K562 (cell line): ENCODE measurements at regions not wholly inside any gene's neighbourhood (a gene's known extent, or its start where the extent isn't known, plus 50 kb on each side); places are given as distances from the start of the nearest gene placed in this dataset.

Source experiments
- ATAC-seq: fragments of 200-7000 bp; cut with Tn5 transposase; 3 replicates; pipeline ENCODE4 v1.9.1; 2020; ENCODE audit warnings: moderate library complexity
- BruUV-seq: library from RNA; stranded (reverse); fragments of 400-500 nt; replicated peaks from 2 replicates; lab custom pipeline; 2021; lab: Mats Ljungman, UMichigan
- CTCF ChIA-PET: fragments of 300-600 bp; formaldehyde crosslinking; extraction: SDS; loops from one replicate; lab custom pipeline; 2021; ENCODE audit warnings: low intra/inter-chr PET ratio; lab: Yijun Ruan, JAX
- POLR2A ChIA-PET: fragments of 300-600, 350-650 bp; sonication (Branson Sonifier 250); formaldehyde crosslinking; extraction: SDS; loops from one replicate; lab custom pipeline; 2021; ENCODE audit warnings: antibody characterized with exemption, inconsistent platforms; lab: Yijun Ruan, JAX
- DNase-seq, 4 experiments: peaks; one replicate each; pipeline versions ENCODE4 v3.0.0 to v3.0.0-alpha.2; 2011 to 2018; ENCODE audit warnings: low spot score in 3 of 4, mixed read lengths in 3 of 4; ENCODE audit errors: extremely low read depth in 1 of 4
- FAIRE-seq: peaks from 2 replicates; lab custom pipeline; 2011; peaks lifted over from hg19 to GRCh38; lab: Jason Lieb, UNC
- H2AFZ ChIP-seq: 2 replicates; pipeline ENCODE4 v1.6.0; 2011; ENCODE audit warnings: low read depth, low read length, control low read depth, inconsistent platforms
- H3K27ac ChIP-seq: fragments of 200-600 bp; 3 replicates; pipeline ENCODE4 v1.8.0; 2011; ENCODE audit warnings: low read depth, mild to moderate bottlenecking, control low read depth, inconsistent platforms, low read length, moderate library complexity, mixed read lengths; ENCODE audit errors: extremely low read depth
- H3K27me3 ChIP-seq, 2 experiments: fragments of 300-600 bp in 1 of 2; 2 replicates in 1 of 2; 3 replicates in 1 of 2; pipeline versions ENCODE4 v1.6.0 to v1.8.0; 2011; ENCODE audit warnings: inconsistent platforms in 2 of 2, low read length in 2 of 2, mild to moderate bottlenecking in 1 of 2, mixed read lengths in 1 of 2, moderate library complexity in 1 of 2; ENCODE audit not compliant: control insufficient read depth in 2 of 2, insufficient read depth in 2 of 2
- H3K36me3 ChIP-seq: fragments of 300-600 bp; 3 replicates; pipeline ENCODE4 v1.8.0; 2011; ENCODE audit warnings: mild to moderate bottlenecking, low read length, inconsistent platforms; ENCODE audit not compliant: control insufficient read depth, insufficient read depth
- H3K4me1 ChIP-seq, 2 experiments: fragments of 200-600 bp in 1 of 2; replicated peaks in 1 of 2; 2 replicates in 1 of 2; 3 replicates in 1 of 2; pipeline versions ENCODE4 v1.5.1 to v1.8.0; 2011; ENCODE audit warnings: inconsistent platforms in 2 of 2, low read length in 2 of 2, mild to moderate bottlenecking in 1 of 2, mixed read lengths in 1 of 2, moderate library complexity in 1 of 2; ENCODE audit not compliant: control insufficient read depth in 2 of 2, insufficient read depth in 2 of 2
- H3K4me2 ChIP-seq: 2 replicates; pipeline ENCODE4 v1.6.1; 2011; ENCODE audit warnings: low read length, control low read depth, inconsistent platforms, mixed read lengths; ENCODE audit not compliant: insufficient read depth
- H3K4me3 ChIP-seq: fragments of 200-600 bp; sonication (generic), shearing (Covaris generic); 2 replicates; pipeline ENCODE4 v1.5.1; 2016; ENCODE audit warnings: control low read depth, inconsistent platforms
- H3K79me2 ChIP-seq: fragments of 200-600 bp; 3 replicates; pipeline ENCODE4 v1.8.0; 2011; ENCODE audit warnings: low read length, inconsistent platforms; ENCODE audit not compliant: control insufficient read depth, insufficient read depth
- H3K9ac ChIP-seq, 2 experiments: 2 replicates each; pipeline versions ENCODE4 v1.6.0 to v1.6.1; 2011; ENCODE audit warnings: low read depth in 2 of 2, low read length in 2 of 2, control low read depth in 1 of 2, inconsistent platforms in 1 of 2, mild to moderate bottlenecking in 1 of 2, mixed read lengths in 1 of 2; ENCODE audit not compliant: insufficient read depth in 1 of 2
- H3K9me1 ChIP-seq: one replicate; pipeline ENCODE4 v1.6.0; 2011; ENCODE audit warnings: inconsistent platforms, mild to moderate bottlenecking, low read length, moderate library complexity; ENCODE audit not compliant: control insufficient read depth, insufficient read depth
- H3K9me3 ChIP-seq: replicated peaks from 2 replicates; pipeline ENCODE4 v1.5.1; 2011; ENCODE audit warnings: low read depth, low read length, inconsistent platforms; ENCODE audit not compliant: control insufficient read depth, insufficient read depth
- H4K20me1 ChIP-seq: replicated peaks from 2 replicates; pipeline ENCODE4 v1.6.1; 2011; ENCODE audit warnings: low read length, inconsistent platforms, mixed read lengths; ENCODE audit not compliant: control insufficient read depth, insufficient read depth
- NR1H2 ChIP-seq: sonication (generic); formaldehyde crosslinking; IDR thresholded peaks from 2 replicates; pipeline ENCODE4 v1.4.0; 2020; ENCODE audit warnings: mild to moderate bottlenecking, missing genetic modification reagents
- PHF8 ChIP-seq: fragments of 200-600 bp; sonication (generic); IDR thresholded peaks from 2 replicates; pipeline ENCODE4 v1.6.1; 2012; ENCODE audit warnings: mixed run types, mild to moderate bottlenecking, inconsistent platforms, low read length, moderate library complexity, borderline replicate concordance
- RNF2 ChIP-seq: sonication (generic); IDR thresholded peaks from 2 replicates; pipeline ENCODE4 v1.6.1; 2016
- SMARCE1 ChIP-seq: fragments of 450-650 bp; IDR thresholded peaks from 2 replicates; pipeline ENCODE4 v1.7.1; 2016; ENCODE audit warnings: mild to moderate bottlenecking
- STAG1 ChIP-seq: sonication (generic); formaldehyde crosslinking; IDR thresholded peaks from 2 replicates; pipeline ENCODE4 v1.5.0; 2020; ENCODE audit warnings: missing genetic modification reagents, borderline replicate concordance
- TEAD1 ChIP-seq, 2 experiments: fragments of 450-650 bp in 1 of 2; sonication (generic) in 1 of 2; formaldehyde crosslinking; IDR thresholded peaks; 2 replicates each; pipeline versions ENCODE4 v1.4.0 to v1.8.0; 2020 to 2022; ENCODE audit warnings: mild to moderate bottlenecking in 2 of 2, missing genetic modification reagents in 1 of 2
- WGBS: fragments of 100-300 bp; shearing (Covaris generic); methylation state at CpG from one replicate; pipeline ENCODE4 v1.1.6; 2016; ENCODE audit warnings: low coverage, mixed read lengths; ENCODE audit not compliant: insufficient coverage; ENCODE audit errors: missing lambda C conversion rate; 5-methylcytosine and 5-hydroxymethylcytosine counted together
- in situ Hi-C: fragments of 300-500 bp; cut with MboI; formaldehyde crosslinking; loops from 4 replicates; pipeline ENCODE4 v1.15.0; 2018; ENCODE audit warnings: inconsistent platforms, mixed read lengths
- intact Hi-C: fragments of 100-400 bp; cut with micrococcal nuclease; formaldehyde crosslinking; loops from 2 replicates; pipeline ENCODE4 v1.14.2; 2022
- TF ChIP-seq, protein P1 (sequence below): fragments of 450-650 bp; IDR thresholded peaks from 2 replicates; pipeline ENCODE4 v1.6.1; 2016; ENCODE audit warnings: mild to moderate bottlenecking
- TF ChIP-seq, protein P2 (sequence below): fragments of 450-650 bp; IDR thresholded peaks from one replicate; pipeline ENCODE4 v1.6.1; 2018; ENCODE audit warnings: mild to moderate bottlenecking, moderate library complexity; ENCODE audit not compliant: partially characterized antibody

DNA sequence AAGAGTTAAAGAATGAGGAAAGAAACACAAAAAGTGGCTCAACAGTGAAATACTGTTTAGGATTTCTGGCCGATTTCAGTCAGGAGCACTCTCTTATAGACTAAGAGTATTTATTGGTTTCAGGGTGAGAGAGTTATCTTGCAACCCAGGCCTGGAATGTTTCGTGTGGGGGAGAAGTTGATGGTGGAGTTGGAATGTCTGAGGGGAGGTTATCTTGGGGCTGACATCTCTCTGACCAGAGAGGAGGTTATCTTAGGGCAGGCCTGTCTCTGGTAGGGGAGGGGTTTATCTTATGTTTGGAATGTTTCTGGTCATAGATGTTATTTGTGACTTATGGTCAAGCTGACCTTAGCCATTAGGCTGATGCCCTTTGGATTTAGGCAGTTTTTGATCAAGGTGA, 80.3 kb downstream of the HTR1B start:
- FAIRE-seq (no peak), DNase-seq (no peak), ATAC-seq (no peak)
- Histone ChIP-seq H3K27ac (no peak overlapping the region), H3K4me2 (no peak overlapping the region), H3K9me3 (no peaks in the 10 kb centered on the region), H3K4me1 (no peaks in the 10 kb centered on the region), H4K20me1 (no peaks in the 10 kb centered on the region), H3K9me1 (no peaks in the 10 kb centered on the region), H2AFZ (no peak overlapping the region), H3K9ac (no peak overlapping the region), H3K79me2 (no peaks in the 10 kb centered on the region), H3K27me3 (no peaks in the 10 kb centered on the region), H3K4me3 (no peak overlapping the region), H3K36me3 (no peaks in the 10 kb centered on the region)
- in situ Hi-C loops = no loop called here
- CTCF ChIA-PET = no interaction called here
- WGBS = 0% methylated on average over 2 of the region's 2 CpGs
- POLR2A ChIA-PET = no interaction called here
- intact Hi-C loops = no loop called here
- TF ChIP-seq RNF2 (no peak), TEAD1 (CRISPR knock-in tag; IDR thresholded peaks at IDR 0.05) (0 out of 4 replicates have a peak, but pooled peaks of 1 of the 2 experiments have one; percentile 44), STAG1 (CRISPR knock-in tag) (no peak)
- TF ChIP-seq, protein P1, sequence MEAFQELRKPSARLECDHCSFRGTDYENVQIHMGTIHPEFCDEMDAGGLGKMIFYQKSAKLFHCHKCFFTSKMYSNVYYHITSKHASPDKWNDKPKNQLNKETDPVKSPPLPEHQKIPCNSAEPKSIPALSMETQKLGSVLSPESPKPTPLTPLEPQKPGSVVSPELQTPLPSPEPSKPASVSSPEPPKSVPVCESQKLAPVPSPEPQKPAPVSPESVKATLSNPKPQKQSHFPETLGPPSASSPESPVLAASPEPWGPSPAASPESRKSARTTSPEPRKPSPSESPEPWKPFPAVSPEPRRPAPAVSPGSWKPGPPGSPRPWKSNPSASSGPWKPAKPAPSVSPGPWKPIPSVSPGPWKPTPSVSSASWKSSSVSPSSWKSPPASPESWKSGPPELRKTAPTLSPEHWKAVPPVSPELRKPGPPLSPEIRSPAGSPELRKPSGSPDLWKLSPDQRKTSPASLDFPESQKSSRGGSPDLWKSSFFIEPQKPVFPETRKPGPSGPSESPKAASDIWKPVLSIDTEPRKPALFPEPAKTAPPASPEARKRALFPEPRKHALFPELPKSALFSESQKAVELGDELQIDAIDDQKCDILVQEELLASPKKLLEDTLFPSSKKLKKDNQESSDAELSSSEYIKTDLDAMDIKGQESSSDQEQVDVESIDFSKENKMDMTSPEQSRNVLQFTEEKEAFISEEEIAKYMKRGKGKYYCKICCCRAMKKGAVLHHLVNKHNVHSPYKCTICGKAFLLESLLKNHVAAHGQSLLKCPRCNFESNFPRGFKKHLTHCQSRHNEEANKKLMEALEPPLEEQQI = no peak
- no TSS peak for BruUV-seq

DNA sequence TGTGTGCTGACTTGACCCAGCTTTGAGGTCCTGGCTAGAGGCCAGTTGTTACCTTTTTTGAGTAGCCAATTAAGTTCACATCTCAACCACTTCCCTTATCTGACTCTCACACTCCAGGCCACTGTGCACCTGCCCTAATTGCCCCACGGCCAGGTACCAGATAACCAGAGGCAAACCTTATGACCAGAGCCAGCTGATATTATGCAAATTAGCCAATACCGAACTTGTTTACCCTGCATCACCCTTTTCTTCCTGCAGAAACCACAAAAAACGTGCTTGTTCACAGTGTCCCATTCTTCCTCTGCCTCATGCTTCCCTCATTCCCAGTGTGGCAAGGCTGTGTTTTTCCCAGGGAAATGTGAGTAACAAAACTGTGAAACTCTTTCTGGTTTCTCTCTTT, 89.3 kb downstream of the HTR1B start:
- BruUV-seq = no TSS peak
- no peaks in the 10 kb centered on the region for H3K36me3 ChIP-seq
- no peak overlapping the region for H2AFZ ChIP-seq
- TF ChIP-seq NR1H2 (CRISPR knock-in tag) (no peak), SMARCE1 (no peak), PHF8 (no peak)
- TF ChIP-seq, protein P2, sequence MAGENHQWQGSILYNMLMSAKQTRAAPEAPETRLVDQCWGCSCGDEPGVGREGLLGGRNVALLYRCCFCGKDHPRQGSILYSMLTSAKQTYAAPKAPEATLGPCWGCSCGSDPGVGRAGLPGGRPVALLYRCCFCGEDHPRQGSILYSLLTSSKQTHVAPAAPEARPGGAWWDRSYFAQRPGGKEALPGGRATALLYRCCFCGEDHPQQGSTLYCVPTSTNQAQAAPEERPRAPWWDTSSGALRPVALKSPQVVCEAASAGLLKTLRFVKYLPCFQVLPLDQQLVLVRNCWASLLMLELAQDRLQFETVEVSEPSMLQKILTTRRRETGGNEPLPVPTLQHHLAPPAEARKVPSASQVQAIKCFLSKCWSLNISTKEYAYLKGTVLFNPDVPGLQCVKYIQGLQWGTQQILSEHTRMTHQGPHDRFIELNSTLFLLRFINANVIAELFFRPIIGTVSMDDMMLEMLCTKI = no peak
- TF ChIP-seq, all 486 proteins: peak for 0
- FAIRE-seq (no peak), DNase-seq (no peak), ATAC-seq (no peak)
- ChIA-PET CTCF (no interaction called here), POLR2A (no interaction called here)
- H3K9me3 ChIP-seq = no peaks in the 10 kb centered on the region
- no peaks in the 10 kb centered on the region for H3K79me2 ChIP-seq
- H3K4me2 ChIP-seq = no peak overlapping the region
- no peaks in the 10 kb centered on the region for H3K4me1 ChIP-seq
- 5% methylated on average over 3 of the region's 3 CpGs for WGBS
- H3K4me3 ChIP-seq = no peak overlapping the region
- in situ Hi-C loops = no loop called here
- H3K27me3 ChIP-seq = no peaks in the 10 kb centered on the region
- intact Hi-C loops = no loop called here
- no peak overlapping the region for H3K27ac ChIP-seq
- H3K9ac ChIP-seq = no peak overlapping the region
- H3K9me1 ChIP-seq = no peaks in the 10 kb centered on the region
- no peaks in the 10 kb centered on the region for H4K20me1 ChIP-seq
